ENCODE measurements at regions not wholly inside any gene's neighbourhood (a gene's known extent, or its start where the extent isn't known, plus 50 kb on each side); places are given as distances from the start of the nearest gene placed in this dataset.
A peak's percentile ranks its signal among the peaks of the same experiment; 100 is the strongest.

DNA sequence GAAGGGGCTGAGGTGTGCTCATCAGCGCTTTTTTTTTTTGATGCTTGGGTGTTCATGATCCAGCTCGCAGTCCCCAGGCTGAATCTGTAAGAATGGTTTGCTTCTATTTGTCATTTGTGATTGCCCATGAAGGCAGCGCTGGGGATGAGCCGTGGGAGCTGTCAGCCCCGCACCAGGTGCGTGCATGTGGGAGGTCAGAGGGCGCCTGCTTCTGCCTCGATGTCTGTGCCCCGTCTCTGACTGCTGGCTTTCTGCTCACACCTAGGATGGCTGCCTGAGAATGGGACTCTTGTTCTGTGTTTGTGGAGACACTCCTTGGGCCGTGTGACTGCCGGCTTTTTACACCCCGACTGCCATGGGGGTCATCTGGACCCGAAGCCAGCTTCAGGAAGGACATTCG lies 141.2 kb upstream of the RTL1 start:
- DNase-seq (ENCODE audit: low read depth): no peak

DNA sequence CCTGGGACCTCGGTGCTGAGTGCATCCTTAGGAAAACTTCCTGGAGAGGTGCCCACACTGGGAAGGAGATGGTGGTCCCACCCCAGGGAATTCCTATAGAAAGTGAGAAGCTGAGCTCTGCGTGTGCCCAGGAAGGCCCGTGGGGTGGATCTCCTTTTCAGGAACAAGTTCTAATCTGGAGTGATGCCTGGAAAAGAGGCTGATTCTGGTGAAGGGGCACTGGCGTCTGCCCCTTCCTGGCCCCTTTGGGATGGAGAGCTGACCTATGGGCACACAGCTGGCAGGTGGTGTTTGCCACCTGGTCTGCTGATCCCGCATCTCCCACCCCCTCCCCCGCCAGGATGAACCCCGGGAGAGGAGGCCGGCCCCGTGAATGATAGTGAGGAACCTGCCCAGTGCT lies 142.0 kb upstream of the RTL1 start:
- no peak for DNase-seq (ENCODE audit: low read depth)

DNA sequence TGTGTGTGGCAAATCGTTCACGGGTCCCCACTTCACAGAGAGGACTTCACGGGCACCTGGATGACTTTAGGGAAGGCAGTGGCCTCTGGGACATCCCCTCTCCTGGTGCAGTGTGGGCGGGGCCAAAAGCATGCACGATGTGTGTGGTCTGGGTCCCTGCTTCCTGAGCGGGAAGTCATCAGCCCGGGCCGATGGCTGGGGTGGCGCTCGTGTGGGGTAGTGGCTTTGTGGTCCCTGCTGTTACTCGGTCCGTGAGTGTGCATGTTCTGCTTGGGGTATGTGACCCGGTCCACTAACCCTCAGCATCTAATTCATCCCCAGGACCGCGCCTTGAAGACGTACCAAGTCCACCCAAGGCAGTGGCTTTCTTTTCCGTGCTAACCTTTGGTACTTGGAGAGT lies 142.5 kb upstream of the RTL1 start:
- DNase-seq (ENCODE audit: low read depth): no peak

DNA sequence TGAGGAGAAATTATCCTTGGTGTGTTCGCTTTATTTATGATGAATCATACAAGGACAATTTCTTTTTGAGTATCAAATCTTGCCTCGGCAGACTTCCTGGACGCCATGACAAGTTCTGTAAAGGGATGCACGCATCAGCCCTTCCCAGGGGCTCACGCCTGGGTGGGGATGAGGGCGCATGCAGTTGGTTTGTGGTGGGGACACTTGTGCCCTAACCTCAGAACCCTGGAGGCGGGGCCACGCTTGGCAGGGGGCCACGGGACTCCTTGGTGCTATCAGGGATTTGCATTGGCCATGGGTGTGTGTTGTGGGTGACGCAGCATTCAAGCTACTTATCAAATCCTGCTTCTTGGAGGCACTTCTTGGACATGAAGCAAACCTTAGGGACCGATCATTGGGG lies 143.8 kb upstream of the RTL1 start:
- DNase-seq (ENCODE audit: low read depth): no peak

DNA sequence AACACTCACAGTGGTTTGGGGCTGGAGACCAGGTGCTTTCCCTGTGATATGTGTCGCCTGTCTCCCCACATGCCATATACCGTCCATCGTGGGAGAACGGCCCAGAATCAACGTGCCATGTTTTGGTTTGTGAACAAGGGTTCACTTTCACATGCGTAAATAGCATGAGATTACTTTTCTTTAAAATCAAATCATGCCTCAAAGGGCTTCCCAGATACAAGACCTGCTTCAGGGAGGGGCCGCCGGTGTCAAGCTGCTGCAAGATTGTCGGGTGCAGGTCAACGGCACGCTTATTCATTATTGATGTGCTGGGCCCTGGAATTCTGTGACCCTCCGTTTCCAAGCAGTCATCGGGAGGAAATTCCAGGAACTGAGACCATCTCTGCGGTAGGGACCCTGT lies 145.2 kb upstream of the RTL1 start:
- DNase-seq (ENCODE audit: low read depth): no peak

DNA sequence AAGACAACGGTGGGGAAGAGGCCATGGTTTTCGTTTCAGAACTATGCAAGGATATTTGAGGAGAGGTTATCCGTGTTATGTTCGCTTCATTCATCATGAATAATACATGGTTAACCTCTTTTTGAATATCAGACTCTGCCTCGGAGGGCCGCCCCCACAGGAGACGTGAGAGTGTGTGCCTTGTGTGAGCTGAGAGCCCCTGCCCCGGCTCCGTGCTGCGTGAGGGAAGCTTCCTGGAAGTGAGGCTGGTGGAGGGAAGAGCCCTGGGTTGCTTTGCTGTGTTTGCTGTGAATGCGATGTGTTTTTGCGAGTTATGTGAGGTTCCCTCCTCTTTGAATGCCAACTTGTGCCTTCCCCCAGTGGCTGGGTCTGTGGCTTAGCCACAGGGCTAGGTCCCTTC lies 146.0 kb upstream of the RTL1 start:
- DNase-seq (ENCODE audit: low read depth): no peak

DNA sequence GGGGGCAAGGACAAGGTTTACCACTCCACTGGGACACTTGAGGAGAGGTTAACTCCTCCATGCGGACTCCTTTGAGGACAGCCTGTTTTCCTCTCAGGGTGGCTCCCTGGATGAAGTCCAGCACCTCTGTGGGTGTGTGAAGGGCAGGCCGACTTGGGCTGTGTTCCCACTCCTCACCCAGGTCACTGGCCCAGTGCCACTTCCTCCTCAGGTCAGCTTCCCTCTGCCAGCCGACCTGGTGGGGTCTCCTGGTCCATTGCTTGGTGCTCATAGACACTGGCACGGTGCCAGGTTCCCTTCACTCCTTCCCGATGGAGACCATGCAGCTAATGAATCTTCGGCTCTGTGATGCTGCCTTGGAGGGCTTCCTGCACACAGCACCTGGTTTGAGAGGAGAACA lies 146.4 kb upstream of the RTL1 start:
- DNase-seq (ENCODE audit: low read depth): no peak

DNA sequence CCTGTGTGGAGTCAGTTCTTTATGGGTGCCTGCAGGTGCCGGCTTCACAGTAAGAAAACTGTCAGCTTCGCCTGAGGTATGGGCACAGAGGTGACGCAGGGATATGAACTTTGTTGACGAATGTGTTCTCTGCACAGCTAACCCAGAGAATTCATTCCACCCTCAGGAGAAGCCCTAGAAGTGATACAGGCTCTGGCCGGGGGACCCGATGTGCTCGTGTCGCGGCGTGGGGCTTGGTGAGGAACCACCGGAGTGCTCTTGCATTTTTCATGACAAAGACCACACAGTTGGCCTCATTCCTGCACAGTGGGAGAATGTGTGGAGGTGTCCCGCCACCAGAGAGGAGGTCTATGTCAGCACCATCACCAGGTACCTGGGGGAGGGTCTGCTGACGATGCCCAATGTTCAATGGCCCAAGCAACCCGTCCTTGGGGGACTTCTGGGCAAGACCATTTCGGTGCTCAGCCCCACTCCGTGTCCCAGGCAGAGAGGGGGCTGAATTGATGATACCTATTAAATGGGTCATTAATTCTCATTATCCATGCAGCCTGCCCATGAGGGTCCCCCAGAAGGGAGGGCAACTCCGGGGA lies 147.5 kb upstream of the RTL1 start:
- DNase-seq (ENCODE audit: low read depth): no peak

DNA sequence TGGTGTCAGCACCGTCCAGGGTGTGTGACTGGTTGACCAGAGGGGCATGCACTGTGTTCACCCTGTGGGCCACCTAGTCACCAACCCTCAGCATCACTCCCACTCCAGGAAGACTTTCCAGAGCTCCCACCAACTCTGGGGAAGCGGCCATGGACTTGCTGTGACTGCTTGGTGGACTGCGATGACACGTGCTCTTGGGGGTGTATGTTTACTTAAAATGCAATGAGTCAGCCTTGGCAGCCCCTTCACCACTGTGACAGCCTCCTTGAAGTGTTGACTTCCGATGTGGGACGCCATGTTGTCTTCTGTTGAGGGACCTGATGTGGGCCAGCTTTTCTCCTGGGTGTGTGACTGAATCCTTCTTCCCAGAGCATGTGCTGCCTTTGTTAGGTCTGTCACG lies 151.1 kb upstream of the RTL1 start:
- no peak for DNase-seq (ENCODE audit: low read depth)

DNA sequence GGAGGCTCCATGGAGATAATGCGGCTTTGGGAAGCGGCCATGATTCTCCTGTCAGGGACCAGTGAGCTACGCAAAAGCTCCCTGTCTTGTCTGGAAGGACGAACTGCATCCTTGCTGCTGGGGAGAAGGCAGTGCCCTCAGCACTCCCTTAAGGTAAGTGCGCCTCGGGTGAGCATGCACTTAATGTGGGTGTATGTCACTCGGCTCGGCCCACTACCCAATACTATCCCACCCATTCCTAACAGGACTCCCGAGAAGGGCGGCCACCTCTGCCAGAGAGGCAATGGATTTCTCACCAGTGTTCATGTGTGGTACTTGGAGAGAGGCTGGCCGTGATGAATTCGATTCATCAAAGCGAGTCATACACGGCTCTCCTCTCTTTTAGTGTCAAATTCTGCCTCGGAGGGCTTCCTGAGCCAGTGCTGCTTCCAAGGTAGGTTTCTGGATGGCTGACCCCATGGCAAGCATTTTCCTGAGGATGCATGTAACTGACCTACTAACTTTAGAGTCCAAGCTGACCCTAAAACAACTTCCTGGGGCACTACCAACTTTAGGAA lies 151.7 kb upstream of the RTL1 start:
- no peak for DNase-seq (ENCODE audit: low read depth)

DNA sequence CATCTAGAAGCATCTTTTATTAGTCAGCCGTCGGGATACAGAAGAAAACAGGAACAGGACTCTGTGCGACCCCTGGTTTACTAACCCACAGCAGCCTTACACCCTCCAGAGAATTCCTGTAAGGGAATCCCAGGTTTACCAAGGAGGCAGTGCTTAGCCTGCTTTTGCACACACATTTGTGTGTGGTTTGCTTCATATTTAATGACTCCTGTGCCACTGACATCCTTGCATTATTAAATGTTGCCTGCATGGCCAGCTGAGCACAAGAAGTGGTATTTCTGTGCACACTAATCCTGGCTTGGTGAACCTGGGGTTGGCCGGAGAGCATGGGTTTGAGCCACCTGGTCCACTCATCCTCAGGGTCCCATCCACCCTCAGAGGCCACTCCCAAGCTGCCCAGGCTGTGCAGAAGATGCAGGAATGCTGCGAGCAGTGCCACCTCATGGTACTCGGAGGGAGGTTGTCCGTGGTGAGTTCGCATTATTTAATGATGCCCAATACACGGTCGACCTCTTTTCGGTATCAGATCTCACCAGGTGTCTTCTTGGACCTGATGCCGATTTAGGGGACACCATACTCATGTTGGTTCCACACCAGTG lies 152.4 kb upstream of the RTL1 start:
- no peak for DNase-seq (ENCODE audit: low read depth)

DNA sequence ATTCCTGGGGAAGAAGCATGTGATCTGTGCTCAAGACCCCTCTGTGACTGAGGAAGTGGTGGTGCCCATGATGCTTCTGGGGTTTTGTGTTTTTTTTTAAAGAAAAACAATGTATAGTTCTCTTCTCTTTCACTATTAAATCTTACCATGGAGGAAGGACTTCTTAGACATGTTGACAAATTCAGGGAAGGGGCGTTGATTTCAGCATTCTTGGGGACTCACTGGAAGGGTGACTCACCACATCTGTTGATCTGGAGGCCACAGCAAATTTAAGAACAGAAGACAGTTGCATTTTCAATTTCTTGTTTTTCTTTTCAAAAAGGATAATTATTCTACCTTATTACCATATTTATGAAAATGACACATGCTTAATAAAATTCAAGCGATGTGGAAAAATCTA lies 152.9 kb upstream of the RTL1 start:
- DNase-seq (ENCODE audit: low read depth): no peak

DNA sequence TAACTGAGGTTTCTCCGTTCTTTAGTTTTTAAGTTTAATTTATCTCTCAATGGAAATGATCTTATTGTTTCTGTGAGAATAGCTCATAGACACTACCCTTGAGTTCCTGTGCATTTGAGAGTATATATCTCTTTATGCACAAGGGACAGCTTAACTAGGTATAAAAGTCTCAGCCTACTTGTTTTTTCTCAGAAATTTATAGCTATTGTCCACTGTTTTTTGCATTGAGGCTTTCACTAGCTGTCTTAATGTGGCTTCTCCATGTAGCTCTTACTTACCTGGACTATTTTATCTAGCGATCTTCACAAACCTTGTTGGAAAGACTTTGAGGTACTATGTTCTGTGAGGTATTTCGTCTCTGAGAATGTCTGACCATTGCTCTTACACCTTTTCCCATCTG lies 153.9 kb upstream of the RTL1 start:
- DNase-seq (ENCODE audit: low read depth): no peak

DNA sequence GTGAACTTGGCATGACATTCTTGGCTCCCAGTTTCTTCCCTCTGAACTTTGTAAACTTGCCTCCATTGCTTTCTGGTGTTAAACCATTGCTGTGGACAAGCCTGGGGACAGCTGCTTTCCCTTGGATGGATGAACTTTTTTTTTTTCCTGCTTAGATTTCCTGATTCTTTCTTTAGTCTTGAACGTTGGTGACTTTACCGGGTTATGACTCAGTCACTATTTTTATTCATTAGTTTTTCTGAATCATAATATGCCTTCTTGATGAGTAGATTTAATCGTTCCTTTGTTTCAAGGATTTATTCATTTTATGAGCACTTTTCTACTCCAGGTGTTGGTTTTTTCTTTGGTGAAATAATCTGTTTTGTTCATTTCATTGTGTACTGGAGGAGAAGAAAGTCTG lies 155.0 kb upstream of the RTL1 start:
- peak; percentile 64 for DNase-seq (ENCODE audit: low read depth)

DNA sequence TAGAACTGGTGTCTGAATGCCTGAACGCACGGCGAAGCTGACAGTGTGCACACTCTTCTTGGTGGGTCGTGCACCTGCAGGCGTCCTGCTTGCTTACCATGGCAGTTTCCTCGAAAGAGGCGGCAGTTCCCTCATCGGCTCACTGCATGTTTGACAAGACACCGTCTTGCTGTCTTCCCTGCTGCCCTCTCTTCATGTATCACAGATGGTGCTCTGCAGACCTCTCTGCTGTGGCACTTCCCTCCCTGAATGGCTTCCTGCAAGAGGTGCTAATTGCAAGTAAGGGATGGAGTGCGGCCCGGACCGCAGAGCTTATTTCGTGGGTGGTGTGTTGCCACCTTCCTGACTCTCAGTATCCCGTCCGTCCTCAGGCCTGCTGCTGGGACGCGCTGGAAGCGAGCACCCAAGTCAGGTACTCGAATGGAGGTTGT lies 156.7 kb upstream of the RTL1 start:
- DNase-seq (ENCODE audit: low read depth): no peak

DNA sequence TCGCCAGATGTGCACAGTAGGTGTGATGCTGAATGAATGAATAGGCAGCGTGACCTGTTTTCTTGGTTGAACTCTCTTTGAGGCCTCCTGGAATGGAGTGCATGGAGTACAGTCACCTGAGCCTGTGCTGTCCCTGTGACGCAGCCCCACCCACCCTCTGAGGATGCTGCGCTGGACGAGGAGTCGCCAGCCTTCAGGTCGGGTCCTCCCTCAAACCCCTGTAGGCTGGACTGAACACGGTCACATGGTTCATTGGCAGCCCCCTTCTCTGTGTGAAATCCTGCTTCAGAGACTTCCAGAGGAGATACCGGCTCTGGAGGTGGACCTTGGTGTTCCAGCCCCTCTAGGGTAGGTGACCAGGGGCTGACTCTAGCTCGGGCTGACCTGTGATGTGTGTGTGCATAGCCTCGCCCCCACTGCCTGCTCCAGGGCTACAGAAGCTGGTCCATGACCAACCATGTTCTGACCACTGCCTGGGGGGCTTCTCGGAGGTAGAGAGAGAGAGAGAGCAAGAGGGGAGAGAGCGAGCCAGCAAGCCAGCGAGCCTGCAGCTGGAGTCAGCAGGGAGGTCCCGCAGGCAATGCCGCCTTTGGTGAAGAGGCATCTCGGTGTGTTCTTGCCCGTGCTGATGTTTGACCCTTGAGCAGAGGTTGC lies 158.0 kb upstream of the RTL1 start:
- no peak for DNase-seq (ENCODE audit: low read depth)

DNA sequence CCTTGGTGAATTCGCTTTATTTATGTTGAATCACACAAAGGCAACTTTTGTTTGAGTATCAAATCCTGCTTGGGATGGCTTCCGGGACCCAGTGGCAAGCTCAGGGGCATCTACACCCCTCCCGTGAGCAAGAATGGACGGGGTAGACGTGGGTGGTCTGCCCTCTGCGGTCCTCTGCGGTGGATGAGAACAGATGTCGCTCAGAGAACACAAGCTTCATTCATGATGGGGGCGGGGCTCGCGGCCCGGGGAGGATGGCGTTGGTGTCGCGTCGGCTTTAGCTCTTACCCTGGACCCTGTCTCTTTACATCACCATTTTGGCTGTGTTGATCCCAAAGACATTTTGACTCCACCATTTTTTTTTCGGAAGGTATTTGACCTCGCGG lies 158.5 kb upstream of the RTL1 start:
- no peak for DNase-seq (ENCODE audit: low read depth)

DNA sequence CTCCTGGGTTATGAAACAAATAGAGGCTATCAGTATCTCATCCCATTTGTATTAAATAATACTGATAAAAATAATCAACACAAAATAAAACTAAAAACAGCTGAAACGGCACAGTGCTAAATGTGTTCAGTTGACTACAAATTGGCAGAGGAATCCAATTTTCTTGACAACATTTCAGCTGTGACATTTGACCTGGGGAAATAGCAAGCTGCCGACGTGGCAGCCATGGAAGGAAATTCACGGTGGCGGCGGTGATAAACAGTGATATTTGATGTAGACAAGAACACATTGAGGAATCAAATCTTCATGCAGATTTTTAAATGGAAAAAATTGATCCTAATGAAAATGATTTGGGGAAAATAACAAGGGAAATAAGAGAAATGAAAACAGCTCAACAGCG lies 159.1 kb upstream of the RTL1 start:
- DNase-seq (ENCODE audit: low read depth): no peak

DNA sequence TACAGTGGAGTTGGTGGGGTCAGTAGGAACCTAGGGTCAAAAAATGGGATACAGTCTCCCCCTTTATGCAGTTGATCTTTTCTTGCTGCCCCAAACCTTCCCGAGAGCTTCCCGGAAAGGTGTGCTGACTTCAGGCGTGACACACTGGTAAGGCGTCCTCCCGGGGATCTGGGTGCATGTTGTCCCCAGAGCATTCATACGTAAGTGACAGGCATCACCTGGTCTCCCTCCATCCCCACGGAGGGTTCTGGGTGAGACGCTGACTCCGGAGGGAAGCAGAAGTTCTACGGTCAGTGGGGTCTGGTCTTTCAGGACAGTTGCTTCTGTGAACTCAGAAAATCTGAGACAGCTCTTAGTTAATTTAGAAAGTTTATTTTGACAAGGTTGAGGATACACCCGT lies 159.6 kb upstream of the RTL1 start:
- no peak for DNase-seq (ENCODE audit: low read depth)

DNA sequence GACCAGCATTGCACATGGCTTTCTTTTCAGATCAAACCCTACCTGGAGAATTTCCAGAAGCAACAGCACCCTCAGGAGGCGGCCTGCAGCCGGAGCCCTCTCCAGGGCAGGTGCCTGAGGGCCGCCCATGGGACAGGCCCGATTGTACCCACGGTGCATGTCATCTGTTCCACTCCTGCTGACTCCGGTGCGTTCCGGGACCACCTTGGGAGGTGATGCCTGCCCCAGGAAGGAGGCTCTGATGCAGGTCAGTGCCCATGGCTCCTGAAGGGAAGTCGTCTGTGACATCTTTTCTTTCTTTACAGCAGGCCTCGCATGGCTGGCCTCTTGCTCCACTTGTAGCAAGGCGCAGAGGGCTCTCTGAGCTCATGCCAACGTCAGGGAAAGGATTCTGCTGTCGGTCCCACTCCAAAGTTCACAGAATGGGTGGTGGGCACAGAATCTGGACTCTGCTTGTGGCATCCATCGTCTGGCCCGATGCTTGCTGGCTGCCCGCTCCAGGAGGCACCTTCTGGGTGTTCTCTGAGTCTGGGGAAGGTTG lies 160.7 kb upstream of the RTL1 start:
- no peak for DNase-seq (ENCODE audit: low read depth)

DNA sequence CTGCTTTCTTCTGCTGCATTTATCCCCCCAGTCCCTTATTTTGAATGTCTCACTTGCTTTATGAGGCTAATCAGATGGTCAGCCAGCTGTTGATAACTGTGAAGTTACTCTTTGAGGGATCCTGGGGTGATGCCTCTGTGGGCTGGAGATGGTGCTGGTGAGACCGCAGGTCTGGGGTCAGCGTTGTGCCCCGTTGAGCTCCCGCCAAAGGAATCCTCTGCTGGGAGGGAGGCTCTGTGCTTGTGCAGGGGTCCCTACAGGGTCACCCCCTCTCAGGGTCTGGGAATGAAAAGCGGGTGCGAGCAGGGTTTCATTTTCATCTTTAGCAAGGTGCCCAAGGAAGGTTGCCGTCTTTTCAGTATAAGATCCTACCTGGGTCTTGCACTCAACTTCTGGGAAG lies 161.2 kb upstream of the RTL1 start:
- no peak for DNase-seq (ENCODE audit: low read depth)

DNA sequence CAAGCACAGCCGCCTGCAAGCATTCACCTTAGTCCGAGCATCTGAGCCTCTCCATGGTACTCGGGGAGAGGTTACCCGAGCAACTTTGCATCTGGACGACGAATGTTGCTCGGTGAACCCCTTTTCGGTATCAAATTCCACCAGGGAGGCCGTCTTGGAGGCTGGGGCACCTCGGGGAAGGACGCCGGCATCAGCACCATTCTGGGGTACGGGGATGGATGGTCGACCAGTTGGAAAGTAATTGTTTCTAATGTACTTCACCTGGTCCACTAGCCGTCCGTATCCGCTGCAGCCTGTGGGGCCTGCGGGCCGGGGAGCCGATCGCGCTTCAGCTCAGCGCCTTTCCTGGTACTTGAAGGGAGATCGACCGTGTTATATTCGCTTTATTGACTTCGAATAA lies 161.7 kb upstream of the RTL1 start:
- DNase-seq (ENCODE audit: low read depth): no peak
